B cell (primary cell): ENCODE measurements at regions not wholly inside any gene's neighbourhood (a gene's known extent, or its start where the extent isn't known, plus 50 kb on each side); places are given as distances from the start of the nearest gene placed in this dataset.

Experiments
- ATAC-seq: fragments of 200-7000 bp; cut with Tn5 transposase; one replicate; pipeline ENCODE4 v1.10.0; 2021; ENCODE audit warnings: low read depth, mild to moderate bottlenecking, moderate number of reproducible peaks, moderate library complexity
- CTCF ChIA-PET: fragments of 350-600 bp; sonication (Branson Sonifier 250); formaldehyde crosslinking; loops from one replicate; lab custom pipeline; 2021; ENCODE audit warnings: antibody characterized with exemption, inconsistent platforms; lab: Charles Lee
- POLR2A ChIA-PET: fragments of 350-600 bp; sonication (Branson Sonifier 250); formaldehyde crosslinking; loops from one replicate; lab custom pipeline; 2021; ENCODE audit warnings: antibody characterized with exemption; lab: Charles Lee
- DNase-seq: peaks from one replicate; pipeline ENCODE4 v3.0.0; 2013
- H2AFZ ChIP-seq: 2 replicates; pipeline ENCODE4 v1.6.1; 2012; ENCODE audit warnings: mild to moderate bottlenecking, low read depth, low read length; ENCODE audit not compliant: insufficient read depth, poor library complexity, severe bottlenecking
- H3K27ac ChIP-seq, 2 donors: 1 replicate in 1 of 2; 2 replicates in 1 of 2; pipeline ENCODE4 v1.5.1; 2012 to 2013; ENCODE audit warnings: low read length in 2 of 2, mild to moderate bottlenecking in 2 of 2, moderate library complexity in 1 of 2
- H3K27me3 ChIP-seq, 4 experiments: fragments of 200-600 bp in 1 of 4; sonication (generic) in 1 of 4; replicated peaks in 1 of 4; 1 replicate in 2 of 4; 2 replicates in 2 of 4; pipeline versions ENCODE4 v1.6.1 to v1.7.0; 2013 to 2016; ENCODE audit warnings: low read length in 3 of 4, mild to moderate bottlenecking in 2 of 4, mixed read lengths in 1 of 4, moderate library complexity in 1 of 4; ENCODE audit not compliant: insufficient read depth in 4 of 4, control insufficient read depth in 3 of 4; ENCODE audit errors: control extremely low read depth in 1 of 4
- H3K36me3 ChIP-seq, 2 experiments: replicated peaks in 1 of 2; 1 replicate in 1 of 2; 2 replicates in 1 of 2; pipeline versions ENCODE4 v1.6.1 to v1.7.1; 2013; ENCODE audit warnings: low read length in 1 of 2; ENCODE audit not compliant: insufficient read depth in 2 of 2, control insufficient read depth in 1 of 2; ENCODE audit errors: control extremely low read depth in 1 of 2, extremely low read depth in 1 of 2
- H3K4me1 ChIP-seq, 2 donors: fragments of 200-600 bp in 1 of 2; sonication (generic) in 1 of 2; 1 replicate in 1 of 2; 2 replicates in 1 of 2; pipeline versions ENCODE4 v1.5.1 to v1.6.1; 2013 to 2017; ENCODE audit warnings: low read length in 2 of 2; ENCODE audit not compliant: control insufficient read depth in 2 of 2, insufficient read depth in 2 of 2
- H3K4me2 ChIP-seq: replicated peaks from 2 replicates; pipeline ENCODE3; 2012; ENCODE audit warnings: mild to moderate bottlenecking, low read depth, low read length; ENCODE audit not compliant: poor library complexity, severe bottlenecking
- H3K4me3 ChIP-seq, 5 experiments: fragments of 200-600 bp in 1 of 5; sonication (generic) in 1 of 5; 1 replicate in 3 of 5; 2 replicates in 2 of 5; pipeline versions ENCODE4 v1.5.1 to v1.7.0; 2011 to 2016; ENCODE audit warnings: low read length in 4 of 5, mild to moderate bottlenecking in 4 of 5, low read depth in 2 of 5, control low read depth in 1 of 5, moderate library complexity in 1 of 5; ENCODE audit not compliant: insufficient read depth in 1 of 5; ENCODE audit errors: control extremely low read depth in 1 of 5, extremely low read depth in 1 of 5
- H3K79me2 ChIP-seq: fragments of 200-600 bp; sonication (generic); one replicate; pipeline ENCODE4 v1.6.0; 2016; ENCODE audit warnings: low read length; ENCODE audit not compliant: control insufficient read depth, insufficient read depth
- H3K9ac ChIP-seq: fragments of 200-600 bp; sonication (generic); 2 replicates; pipeline ENCODE4 v1.6.1; 2017; ENCODE audit warnings: mild to moderate bottlenecking, low read length, moderate library complexity
- H3K9me3 ChIP-seq, 3 donors: one replicate each; pipeline versions ENCODE4 v1.6.1 to v1.7.1; 2013; ENCODE audit warnings: low read length in 2 of 3; ENCODE audit not compliant: control insufficient read depth in 2 of 3, insufficient read depth in 1 of 3; ENCODE audit errors: control extremely low read depth in 1 of 3
- H4K20me1 ChIP-seq: 2 replicates; pipeline ENCODE4 v1.6.0; 2012; ENCODE audit warnings: mild to moderate bottlenecking, low read length; ENCODE audit not compliant: insufficient read depth, control insufficient read depth, poor library complexity, severe bottlenecking
- H3K27ac Mint-ChIP-seq: one replicate; pipeline ENCODE4 v1.8.0; 2021; ENCODE audit warnings: mixed read lengths
- H3K27me3 Mint-ChIP-seq: one replicate; pipeline ENCODE4 v1.8.0; 2021; ENCODE audit warnings: mixed read lengths
- H3K4me1 Mint-ChIP-seq: one replicate; pipeline ENCODE4 v1.8.0; 2021; ENCODE audit warnings: mixed read lengths
- H3K4me3 Mint-ChIP-seq: one replicate; pipeline ENCODE4 v1.8.0; 2021; ENCODE audit warnings: mixed read lengths
- H3K9me3 Mint-ChIP-seq: one replicate; pipeline ENCODE4 v1.8.0; 2022; ENCODE audit warnings: mixed read lengths; ENCODE audit not compliant: insufficient read depth
- CTCF ChIP-seq: fragments of 200-600 bp; IDR thresholded peaks from one replicate; pipeline ENCODE4 v1.8.0; 2022; ENCODE audit warnings: antibody characterized with exemption, mild to moderate bottlenecking
- EZH2 ChIP-seq: IDR thresholded peaks from 2 replicates; pipeline ENCODE4 v1.6.1; 2012; ENCODE audit warnings: borderline replicate concordance, low read depth, mild to moderate bottlenecking, moderate library complexity, low read length; ENCODE audit not compliant: insufficient read depth, poor library complexity, severe bottlenecking
- WGBS: methylation state at CpG from one replicate; pipeline ENCODE4 v1.1.5; 2013; ENCODE audit warnings: missing lambda C conversion rate; ENCODE audit not compliant: insufficient coverage; 5-methylcytosine and 5-hydroxymethylcytosine counted together
- intact Hi-C: fragments of 100-400 bp; cut with micrococcal nuclease; formaldehyde crosslinking; loops from one replicate; pipeline ENCODE4 v1.10.0; 2022

GRCh38 chr5:125152461-125153189 lies 406.2 kb upstream of the ZNF608 start:
- H3K4me2 ChIP-seq, result no peak overlapping the region
- no peak for ATAC-seq
- no peak for DNase-seq
- H3K36me3 ChIP-seq, result no peaks in the 10 kb centered on the region
- no peaks in the 10 kb centered on the region for H3K27me3 ChIP-seq
- WGBS, result 85% methylated on average over 7 of the region's 13 CpGs
- ChIA-PET CTCF (no interaction called here), POLR2A (no interaction called here)
- Mint-ChIP-seq H3K4me1 (peaks cover 17% of the 10 kb centered on the region), H3K27ac (no peak overlapping the region), H3K9me3 (no peaks in the 10 kb centered on the region), H3K4me3 (no peak overlapping the region), H3K27me3 (no peaks in the 10 kb centered on the region)
- H3K4me3 ChIP-seq, result no peak overlapping the region
- peaks cover 8 to 17% of the 10 kb centered on the region in 2 donors for H3K4me1 ChIP-seq
- no peak overlapping the region for H2AFZ ChIP-seq
- no peaks in the 10 kb centered on the region for H4K20me1 ChIP-seq
- no peak overlapping the region for H3K9ac ChIP-seq
- no peaks in the 10 kb centered on the region for H3K79me2 ChIP-seq
- H3K27ac ChIP-seq, result no peak overlapping the region
- no peak for TF ChIP-seq CTCF
- TF ChIP-seq EZH2, result no peak
- no peaks in the 10 kb centered on the region for H3K9me3 ChIP-seq
- intact Hi-C loops, result no loop called here

- Histone ChIP-seq H3K79me2 (no peaks in the 10 kb centered on the region), H3K4me2 (no peak overlapping the region), H3K4me1 (peaks cover 8 to 17% of the 10 kb centered on the region in 2 donors), H3K9me3 (no peaks in the 10 kb centered on the region), H4K20me1 (no peaks in the 10 kb centered on the region), H3K9ac (no peak overlapping the region), H3K4me3 (no peak overlapping the region), H2AFZ (no peak overlapping the region), H3K27ac (no peak overlapping the region), H3K36me3 (no peaks in the 10 kb centered on the region), H3K27me3 (no peaks in the 10 kb centered on the region)
- H3K4me3 Mint-ChIP-seq, result no peak overlapping the region
- ChIA-PET CTCF (no interaction called here), POLR2A (no interaction called here)
- H3K27ac Mint-ChIP-seq, result no peak overlapping the region
- no peaks in the 10 kb centered on the region for H3K9me3 Mint-ChIP-seq
- no peaks in the 10 kb centered on the region for H3K27me3 Mint-ChIP-seq
- H3K4me1 Mint-ChIP-seq, result peaks cover 17% of the 10 kb centered on the region
- WGBS, result 50% methylated on average over 2 of the region's 6 CpGs
- no peak for DNase-seq
- TF ChIP-seq CTCF (no peak), EZH2 (no peak)
- no peak for ATAC-seq
- intact Hi-C loops, result no loop called here
Observed at GRCh38 chr5:125153231-125153630, 406.8 kb upstream of the ZNF608 start.
